HepG2 (cell line): ENCODE measurements at regions not wholly inside any gene's neighbourhood (a gene's known extent, or its start where the extent isn't known, plus 50 kb on each side); places are given as distances from the start of the nearest gene placed in this dataset.

Experiments used
- ATAC-seq: fragments of 200-7000 bp; cut with Tn5 transposase; 3 replicates; pipeline ENCODE4 v1.9.1; 2020; ENCODE audit warnings: mild to moderate bottlenecking, moderate library complexity
- BruUV-seq: library from RNA; stranded (reverse); fragments of 400-500 nt; replicated peaks from 2 replicates; lab custom pipeline; 2021; lab: Mats Ljungman, UMichigan
- CTCF ChIA-PET: fragments of 300-600 bp; formaldehyde crosslinking; extraction: SDS; loops from one replicate; lab custom pipeline; 2021; ENCODE audit warnings: low total read pairs, inconsistent platforms, low intra/inter-chr PET ratio; lab: Yijun Ruan, JAX
- POLR2A ChIA-PET: fragments of 350-600 bp; sonication (Branson Sonifier 250); formaldehyde crosslinking; loops from one replicate; lab custom pipeline; 2020; ENCODE audit warnings: antibody characterized with exemption, inconsistent platforms; lab: Yijun Ruan, JAX
- DNase-seq: peaks from one replicate; pipeline ENCODE4 v3.0.0-alpha.2; 2015; ENCODE audit warnings: low spot score
- FAIRE-seq: peaks from 3 replicates; lab custom pipeline; 2011; peaks lifted over from hg19 to GRCh38; lab: Jason Lieb, UNC
- H2AFZ ChIP-seq: one replicate; pipeline ENCODE4 v1.6.1; 2011; ENCODE audit warnings: low read length, inconsistent platforms
- H3K27ac ChIP-seq: fragments of 300-600 bp; 3 replicates; pipeline ENCODE4 v1.8.0; 2011; ENCODE audit warnings: mixed run types, mild to moderate bottlenecking, mixed read lengths, low read length, inconsistent platforms; ENCODE audit not compliant: insufficient read depth; ENCODE audit errors: extremely low read length
- H3K27me3 ChIP-seq, 2 experiments: fragments of 200-600 bp in 1 of 2; 2 replicates in 1 of 2; 3 replicates in 1 of 2; pipeline versions ENCODE4 v1.6.0 to v1.8.0; 2011; ENCODE audit warnings: low read length in 2 of 2, mild to moderate bottlenecking in 2 of 2, moderate library complexity in 2 of 2, inconsistent platforms in 1 of 2; ENCODE audit not compliant: insufficient read depth in 2 of 2, control insufficient read depth in 1 of 2
- H3K36me3 ChIP-seq, 2 experiments: fragments of 200-600 bp in 1 of 2; replicated peaks in 1 of 2; 2 replicates in 1 of 2; 3 replicates in 1 of 2; pipeline versions ENCODE4 v1.5.1 to v1.8.0; 2011; ENCODE audit warnings: low read length in 2 of 2, inconsistent platforms in 1 of 2; ENCODE audit not compliant: insufficient read depth in 2 of 2, control insufficient read depth in 1 of 2
- H3K4me1 ChIP-seq: 2 replicates; pipeline ENCODE4 v1.5.1; 2012; ENCODE audit warnings: low read length, inconsistent platforms; ENCODE audit not compliant: insufficient read depth
- H3K4me2 ChIP-seq: 2 replicates; pipeline ENCODE4 v1.6.0; 2011; ENCODE audit warnings: low read depth, low read length, inconsistent platforms
- H3K4me3 ChIP-seq, 3 experiments: fragments of 200-600 bp in 1 of 3; sonication (generic), shearing (Covaris generic) in 1 of 3; replicated peaks in 1 of 3; 2 replicates each; pipeline ENCODE4 v1.5.1; 2011 to 2016; ENCODE audit warnings: low read length in 3 of 3, inconsistent platforms in 2 of 3, low read depth in 2 of 3, mild to moderate bottlenecking in 2 of 3, control low read depth in 1 of 3, mixed read lengths in 1 of 3; ENCODE audit not compliant: insufficient read depth in 1 of 3
- H3K79me2 ChIP-seq: one replicate; pipeline ENCODE4 v1.6.1; 2011; ENCODE audit warnings: low read length, inconsistent platforms; ENCODE audit not compliant: insufficient read depth
- H3K9ac ChIP-seq: 2 replicates; pipeline ENCODE4 v1.6.0; 2011; ENCODE audit warnings: mild to moderate bottlenecking, low read depth, low read length, inconsistent platforms; ENCODE audit not compliant: insufficient read depth
- H3K9me3 ChIP-seq: 2 replicates; pipeline ENCODE4 v1.5.1; 2012; ENCODE audit warnings: mild to moderate bottlenecking, low read length
- H4K20me1 ChIP-seq: 2 replicates; pipeline ENCODE4 v1.6.0; 2011; ENCODE audit warnings: inconsistent platforms, mild to moderate bottlenecking, low read length, moderate library complexity; ENCODE audit not compliant: insufficient read depth
- DZIP1 ChIP-seq: sonication (generic); formaldehyde crosslinking; IDR thresholded peaks from 2 replicates; pipeline ENCODE4 v1.5.0; 2020; ENCODE audit warnings: mild to moderate bottlenecking, missing genetic modification reagents
- MEF2D ChIP-seq: sonication (generic); formaldehyde crosslinking; IDR thresholded peaks from 2 replicates; pipeline ENCODE4 v1.5.1; 2020; ENCODE audit warnings: mild to moderate bottlenecking, missing genetic modification reagents
- RAD51 ChIP-seq: fragments of 450-650 bp; IDR thresholded peaks from 2 replicates; pipeline ENCODE4 v1.6.1; 2016; ENCODE audit warnings: borderline replicate concordance
- RARA ChIP-seq: IDR thresholded peaks from 2 replicates; pipeline ENCODE4 v1.6.1; 2016; ENCODE audit warnings: missing genetic modification reagents, missing compliant biosample characterization
- REL ChIP-seq: sonication (generic); formaldehyde crosslinking; conservative IDR thresholded peaks from 2 replicates; pipeline ENCODE4 v1.8.0; 2022; ENCODE audit warnings: mild to moderate bottlenecking, missing genetic modification reagents, moderate library complexity
- SATB2 ChIP-seq: sonication (generic); formaldehyde crosslinking; IDR thresholded peaks from 2 replicates; pipeline ENCODE4 v1.5.0; 2020; ENCODE audit warnings: missing genetic modification reagents
- STAT6 ChIP-seq: sonication (generic); formaldehyde crosslinking; IDR thresholded peaks from 2 replicates; pipeline ENCODE4 v1.4.0; 2020; ENCODE audit warnings: missing genetic modification reagents, mild to moderate bottlenecking, borderline replicate concordance
- THAP8 ChIP-seq: sonication (generic); formaldehyde crosslinking; IDR thresholded peaks from 2 replicates; pipeline ENCODE4 v1.5.1; 2020; ENCODE audit warnings: missing genetic modification reagents, mild to moderate bottlenecking, borderline replicate concordance
- THRA ChIP-seq: sonication (generic); formaldehyde crosslinking; IDR thresholded peaks from 2 replicates; pipeline ENCODE4 v1.4.0; 2020; ENCODE audit warnings: missing genetic modification reagents, borderline replicate concordance
- ZNF138 ChIP-seq: sonication (generic); formaldehyde crosslinking; IDR thresholded peaks from 2 replicates; pipeline ENCODE4 v1.5.0; 2020; ENCODE audit warnings: mild to moderate bottlenecking, low read depth, missing genetic modification reagents
- ZNF749 ChIP-seq: sonication (generic); formaldehyde crosslinking; IDR thresholded peaks from 2 replicates; pipeline ENCODE4 v1.8.0; 2022; ENCODE audit warnings: mild to moderate bottlenecking, missing genetic modification reagents, moderate library complexity, borderline replicate concordance
- WGBS: methylation state at CpG from one replicate; pipeline ENCODE4 v1.1.6; 2017; ENCODE audit warnings: low lambda C conversion rate; 5-methylcytosine and 5-hydroxymethylcytosine counted together
- in situ Hi-C: cut with HindIII; loops from 2 replicates; pipeline ENCODE4 v1.10.0; 2017; ENCODE audit warnings: low pct_unique_long_range_greater_than_20kb; ENCODE audit not compliant: extremely low pct_ligation_motif_present
- intact Hi-C: fragments of 100-400 bp; cut with micrococcal nuclease; formaldehyde crosslinking; loops from one replicate; pipeline ENCODE4 v1.10.0; 2022; ENCODE audit not compliant: unreplicated experiment

- ATAC-seq (no peak), DNase-seq (no peak), FAIRE-seq (no peak)
- H4K20me1 ChIP-seq: no peaks in the 10 kb centered on the region
- TF ChIP-seq ZNF138 (CRISPR knock-in tag): no peak
- TF ChIP-seq THRA: no peak
- no peak for TF ChIP-seq RARA (CRISPR knock-in tag)
- TF ChIP-seq ZNF749 (CRISPR knock-in tag): no peak
- TF ChIP-seq THAP8 (CRISPR knock-in tag): no peak
- no peak for TF ChIP-seq RAD51
- no peak for TF ChIP-seq REL
- H3K4me3 ChIP-seq: no peak overlapping the region
- no peak overlapping the region for H2AFZ ChIP-seq
- intact Hi-C loops: no loop called here
- H3K4me2 ChIP-seq: no peak overlapping the region
- no peaks in the 10 kb centered on the region for H3K79me2 ChIP-seq
- CTCF ChIA-PET: no interaction called here
- H3K27me3 ChIP-seq: no peaks in the 10 kb centered on the region
- H3K27ac ChIP-seq: no peak overlapping the region
- no peak overlapping the region for H3K9ac ChIP-seq
- no TSS peak for BruUV-seq
- H3K9me3 ChIP-seq: peaks cover 8% of the 10 kb centered on the region; the same call in 1 of the 2 replicates
- no peaks in the 10 kb centered on the region for H3K36me3 ChIP-seq
- H3K4me1 ChIP-seq: no peaks in the 10 kb centered on the region
- WGBS: 0% methylated on average over 2 of the region's 2 CpGs
- POLR2A ChIA-PET: no interaction called here
- in situ Hi-C loops: no loop called here
Measured at GRCh38 chr11:109285465-109285864, 136.5 kb upstream of the C11orf87 start.

GRCh38 chr11:109291553-109291952, 130.4 kb upstream of the C11orf87 start:
- Histone ChIP-seq H3K36me3 (no peaks in the 10 kb centered on the region), H3K9me3 (no peaks in the 10 kb centered on the region), H4K20me1 (no peaks in the 10 kb centered on the region), H3K79me2 (no peaks in the 10 kb centered on the region), H3K27me3 (no peaks in the 10 kb centered on the region), H3K9ac (no peak overlapping the region), H3K4me2 (no peak overlapping the region), H3K4me3 (no peak overlapping the region), H3K27ac (no peak overlapping the region), H3K4me1 (no peaks in the 10 kb centered on the region), H2AFZ (no peak overlapping the region)
- intact Hi-C loops (no loop called here), in situ Hi-C loops (no loop called here)
- no TSS peak for BruUV-seq
- CTCF ChIA-PET: no interaction called here
- FAIRE-seq (no peak), DNase-seq (no peak), ATAC-seq (no peak)
- POLR2A ChIA-PET: no interaction called here
- 0% methylated on average over 2 of the region's 2 CpGs for WGBS
- TF ChIP-seq SATB2 (CRISPR knock-in tag) (no peak), STAT6 (CRISPR knock-in tag) (no peak), DZIP1 (CRISPR knock-in tag) (no peak), MEF2D (no peak)
